Ovary (tissue), 3 donors: ENCODE measurements at regions not wholly inside any gene's neighbourhood (a gene's known extent, or its start where the extent isn't known, plus 50 kb on each side); places are given as distances from the start of the nearest gene placed in this dataset.

Source experiments
- CTCF ChIP-seq, 3 donors: fragments of 450-650 bp in 2 of 3; fragments of 200-600 bp in 1 of 3; IDR thresholded peaks; one replicate each; pipeline versions ENCODE4 v1.5.1 to v1.8.0; 2016 to 2022; ENCODE audit warnings: antibody characterized with exemption in 3 of 3, mild to moderate bottlenecking in 1 of 3
- EP300 ChIP-seq: sonication (generic); formaldehyde crosslinking; IDR thresholded peaks from one replicate; pipeline ENCODE4 v1.6.1; 2017; ENCODE audit warnings: antibody characterized with exemption
- POLR2A ChIP-seq: fragments of 450-650 bp; IDR thresholded peaks from one replicate; pipeline ENCODE4 v1.6.1; 2017; ENCODE audit warnings: antibody characterized with exemption, mild to moderate bottlenecking, moderate library complexity
- donor health status: DM: no; HTN: no; CAD: no.

- TF ChIP-seq CTCF (IDR thresholded peaks at IDR 0.05) (no peak), POLR2A (no peak), EP300 (no peak)
These were observed 1035.3 kb upstream of the GBE1 start for GRCh38 chr3:82796765-82797164.
